ENCODE measurements at regions not wholly inside any gene's neighbourhood (a gene's known extent, or its start where the extent isn't known, plus 50 kb on each side); places are given as distances from the start of the nearest gene placed in this dataset.

GRCh38 chr1:185594786-185595410 is 139.3 kb upstream of the HMCN1 start:
- no peak overlapping the region for H3K4me3 ChIP-seq (ENCODE audit: low read depth, low read length)
- no peak for DNase-seq (ENCODE audit: low read depth)
- TF ChIP-seq CTCF (IDR thresholded peaks at IDR 0.05; ENCODE audit: insufficient read depth, low read depth, low read length, missing control alignments) = no peak

- H3K4me3 ChIP-seq (ENCODE audit: low read depth, low read length) = no peak overlapping the region
- no peak for DNase-seq (ENCODE audit: low read depth)
- TF ChIP-seq CTCF (IDR thresholded peaks at IDR 0.05; ENCODE audit: insufficient read depth, low read depth, low read length, missing control alignments) = no peak
Observed at GRCh38 chr1:185593271-185593670, 140.9 kb upstream of the HMCN1 start.

GRCh38 chr1:185585770-185586169 is 148.4 kb upstream of the HMCN1 start:
- no peak overlapping the region for H3K4me3 ChIP-seq (ENCODE audit: low read depth, low read length)
- no peak for TF ChIP-seq CTCF (IDR thresholded peaks at IDR 0.05; ENCODE audit: insufficient read depth, low read depth, low read length, missing control alignments)
- DNase-seq (ENCODE audit: low read depth) = no peak

GRCh38 chr1:185581961-185582725 is 152.0 kb upstream of the HMCN1 start:
- no peak for DNase-seq (ENCODE audit: low read depth)
- no peak for TF ChIP-seq CTCF (IDR thresholded peaks at IDR 0.05; ENCODE audit: insufficient read depth, low read depth, low read length, missing control alignments)
- no peak overlapping the region for H3K4me3 ChIP-seq (ENCODE audit: low read depth, low read length)

- no peak for DNase-seq (ENCODE audit: low read depth)
- H3K4me3 ChIP-seq (ENCODE audit: low read depth, low read length) = no peak overlapping the region
- no peak for TF ChIP-seq CTCF (IDR thresholded peaks at IDR 0.05; ENCODE audit: insufficient read depth, low read depth, low read length, missing control alignments)
Observed at GRCh38 chr1:185581020-185581419, 153.2 kb upstream of the HMCN1 start.

- no peak for DNase-seq (ENCODE audit: low read depth)
- TF ChIP-seq CTCF (IDR thresholded peaks at IDR 0.05; ENCODE audit: insufficient read depth, low read depth, low read length, missing control alignments) = no peak
- no peak overlapping the region for H3K4me3 ChIP-seq (ENCODE audit: low read depth, low read length)
Observed at GRCh38 chr1:185578293-185578692, 155.9 kb upstream of the HMCN1 start.

All from GM12865 (cell line).